ELF-1 (cell line): ENCODE measurements at regions not wholly inside any gene's neighbourhood (a gene's known extent, or its start where the extent isn't known, plus 50 kb on each side); places are given as distances from the start of the nearest gene placed in this dataset.

Experiments
- DNase-seq: peaks from one replicate; pipeline ENCODE4 v3.0.0-alpha.2; 2016; ENCODE audit warnings: low read depth, low spot score

DNA sequence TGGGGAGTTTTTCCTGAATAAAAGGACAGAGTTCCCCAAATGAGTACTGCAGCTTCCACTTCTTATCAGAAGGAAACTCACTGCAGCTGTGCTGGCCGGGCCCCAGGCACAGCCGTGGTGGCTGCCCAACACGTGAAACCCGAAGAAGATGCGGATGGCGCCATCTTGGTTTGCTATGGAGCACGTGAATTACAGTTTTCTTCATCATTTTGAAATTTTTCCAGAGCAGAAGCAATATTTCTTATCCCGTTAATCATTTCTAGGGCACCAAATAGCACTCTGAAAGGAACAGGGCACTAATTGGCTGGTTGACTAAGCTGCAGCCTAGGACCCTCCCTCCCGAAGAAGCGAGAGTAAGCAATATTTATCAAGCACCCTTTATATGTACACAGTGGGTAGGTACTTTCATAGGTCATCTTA is 63.2 kb upstream of the EPS8L3 start:
- DNase-seq, result no peak

DNA sequence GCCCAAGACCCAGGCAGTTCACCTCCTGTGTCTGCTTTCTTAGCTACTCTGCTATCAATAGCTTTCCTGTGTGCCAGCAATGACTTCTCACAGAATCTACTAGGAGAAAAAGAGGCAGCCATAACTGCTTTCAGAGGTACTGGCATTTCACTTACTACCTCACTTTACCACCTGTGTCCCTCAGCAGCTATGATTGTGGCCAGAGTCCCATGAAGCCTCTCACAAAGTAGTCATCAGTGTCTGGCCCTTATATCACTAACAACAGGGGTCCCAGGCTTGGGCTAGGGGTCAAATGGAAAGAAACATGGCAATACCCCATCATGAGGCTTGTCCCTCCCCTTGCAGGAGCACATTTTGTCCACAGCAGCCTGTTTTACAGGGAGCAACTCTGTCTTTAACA is 62.7 kb upstream of the EPS8L3 start:
- no peak for DNase-seq

DNA sequence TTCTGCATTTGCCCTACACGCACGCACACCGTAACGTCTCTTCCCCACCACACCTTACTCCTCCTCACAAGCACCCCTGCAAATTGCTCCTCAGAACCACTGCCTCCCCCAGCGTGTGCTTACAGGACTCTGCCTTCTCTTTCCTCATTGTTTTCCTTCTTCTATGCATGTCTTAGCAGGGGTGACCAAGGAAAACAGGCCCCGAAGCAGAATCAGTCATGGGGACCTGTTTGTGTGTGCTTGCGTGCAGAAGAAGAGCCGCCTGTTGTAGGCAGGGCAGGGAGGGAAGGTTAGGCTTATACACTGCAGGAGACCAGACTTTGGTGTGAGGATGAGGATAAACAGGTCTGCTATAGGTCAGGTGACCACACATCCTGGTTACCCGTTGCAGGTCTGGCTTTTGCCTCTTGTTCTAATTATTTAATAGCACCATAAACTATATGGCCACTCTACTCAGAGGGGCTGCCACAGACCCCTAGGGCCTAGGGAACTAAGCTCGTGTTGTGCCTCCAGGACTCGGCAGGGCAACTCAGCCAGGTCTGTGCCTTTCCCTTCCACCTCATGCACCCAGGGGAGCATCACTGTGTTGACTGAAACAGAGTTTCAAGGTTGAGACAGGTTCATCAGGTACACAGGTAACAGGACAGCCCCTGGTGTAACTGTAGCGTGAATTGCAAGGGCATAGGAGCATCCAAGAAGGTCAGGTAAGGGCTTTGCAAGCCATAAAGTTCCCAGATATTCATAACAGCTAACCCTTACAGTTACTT is 60.8 kb upstream of the EPS8L3 start:
- DNase-seq, result peak; percentile 36

DNA sequence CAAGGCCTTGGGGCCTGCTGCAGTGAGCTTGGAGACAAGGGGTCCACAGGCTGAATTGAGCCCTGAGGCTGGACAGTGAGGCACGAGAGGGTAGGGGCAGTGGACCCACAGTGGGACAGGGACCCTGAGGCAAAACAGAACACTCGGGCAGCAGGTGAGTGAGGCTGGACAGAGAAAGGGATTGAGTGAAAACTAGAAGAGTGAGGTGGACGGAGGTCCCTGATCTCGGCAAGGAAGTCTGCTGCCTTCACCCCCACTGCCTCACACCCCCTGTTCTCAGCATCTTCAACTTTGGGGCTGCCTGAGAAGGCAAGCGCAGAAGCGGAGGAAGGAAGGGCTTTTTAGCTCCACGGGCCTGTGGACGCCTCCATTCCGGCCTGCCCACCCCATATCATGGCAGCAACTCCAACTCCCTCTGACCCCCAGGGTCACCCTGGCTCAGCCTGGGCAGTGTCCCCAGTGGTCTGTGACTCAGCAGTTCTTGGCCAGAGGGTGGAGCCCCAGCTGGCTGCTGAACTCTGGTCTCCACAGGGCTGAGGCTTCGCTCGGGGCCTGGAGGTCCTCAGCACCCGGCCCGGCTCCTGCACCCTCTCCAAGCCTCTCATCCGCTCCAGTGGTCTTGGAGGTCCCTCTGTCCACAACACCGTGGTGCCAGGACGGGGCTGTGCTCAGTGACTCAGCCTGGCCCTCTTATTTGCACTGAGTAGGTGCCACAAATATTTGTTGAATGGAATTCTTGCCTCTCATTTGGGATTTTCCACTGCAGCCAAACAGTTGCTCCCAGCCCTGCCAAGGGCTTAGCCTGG is 60.0 kb upstream of the EPS8L3 start:
- DNase-seq, result peak; percentile 40

DNA sequence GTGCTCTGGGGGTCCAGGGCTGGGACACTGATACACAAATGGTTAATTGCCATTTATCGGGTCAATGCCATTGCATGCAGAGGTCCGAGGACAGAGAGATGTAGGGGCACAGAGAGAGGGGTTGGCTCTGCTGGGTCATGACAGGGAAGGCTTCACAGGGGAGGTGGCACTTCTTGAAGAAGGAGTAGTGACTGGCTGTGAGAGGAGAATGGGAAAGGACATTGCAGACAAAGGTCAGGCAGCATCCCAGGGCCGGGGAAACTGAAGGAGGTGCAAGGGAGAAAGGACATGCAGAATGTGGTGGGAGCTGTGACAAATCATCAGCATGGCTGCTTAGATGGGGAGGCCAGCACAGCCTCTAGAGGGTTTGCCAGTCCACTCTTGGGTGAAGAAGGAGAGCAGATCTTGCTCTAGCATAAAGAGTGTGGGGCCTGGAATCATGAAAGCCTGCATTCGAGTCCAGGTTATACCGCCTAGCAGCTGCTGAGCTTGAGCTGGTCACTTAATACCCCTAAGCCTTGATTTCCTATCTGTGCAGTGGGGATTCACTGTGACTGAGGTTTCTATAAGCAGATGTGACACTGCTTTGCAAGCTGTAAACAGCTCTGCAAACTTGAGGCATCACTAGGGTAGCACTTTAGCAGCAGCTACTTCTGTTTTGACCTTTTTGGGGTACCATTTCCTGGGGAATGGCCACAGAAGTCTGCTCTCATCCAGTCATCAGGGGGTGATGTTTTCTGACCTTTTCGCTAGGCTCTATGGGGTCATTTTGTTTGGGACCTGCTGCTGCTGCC is 59.2 kb upstream of the EPS8L3 start:
- no peak for DNase-seq

DNA sequence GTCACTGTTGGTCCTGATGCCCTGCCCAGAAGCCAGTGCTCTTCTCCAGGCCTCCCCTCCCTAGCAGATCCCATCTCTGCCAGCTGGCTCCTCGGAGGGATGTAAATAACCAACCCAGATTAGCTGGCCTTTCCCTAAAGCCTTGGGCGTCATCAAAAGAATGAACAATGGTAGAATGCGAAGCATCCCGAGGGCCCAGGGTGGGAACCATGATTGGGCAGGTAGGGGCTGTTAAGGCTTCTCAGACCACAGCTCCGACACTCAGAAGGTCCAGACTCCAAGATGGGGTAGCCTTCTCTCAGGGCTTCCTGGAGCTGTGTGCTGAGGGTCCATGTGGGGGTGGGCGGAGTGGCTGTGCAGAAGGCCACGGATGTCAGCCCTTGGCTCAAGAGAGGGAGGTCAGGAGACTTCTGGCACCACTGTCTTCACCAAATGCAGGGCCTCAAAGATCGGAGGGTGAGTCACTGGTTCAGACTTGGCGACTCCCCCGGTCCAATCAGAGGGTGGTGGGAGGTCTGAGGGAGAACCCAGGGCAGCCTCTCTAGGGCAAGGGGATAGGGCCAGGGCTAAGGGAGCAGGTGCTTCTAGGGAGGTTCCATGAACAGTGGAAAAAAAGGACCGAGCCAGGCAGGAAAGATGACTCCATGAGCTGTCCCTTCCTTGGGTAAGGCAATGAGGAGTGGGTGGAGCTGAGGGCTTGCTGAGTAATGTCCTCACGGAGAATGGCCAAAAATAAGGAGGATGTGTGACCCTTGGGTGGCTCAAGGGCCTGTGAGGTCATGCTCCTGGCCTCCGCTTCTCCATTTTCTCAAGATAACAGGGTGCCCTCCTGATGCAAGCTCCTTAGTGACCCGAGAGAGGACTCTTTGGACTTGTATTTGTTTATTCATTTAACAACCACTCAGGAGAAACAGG is 58.4 kb upstream of the EPS8L3 start:
- no peak for DNase-seq

DNA sequence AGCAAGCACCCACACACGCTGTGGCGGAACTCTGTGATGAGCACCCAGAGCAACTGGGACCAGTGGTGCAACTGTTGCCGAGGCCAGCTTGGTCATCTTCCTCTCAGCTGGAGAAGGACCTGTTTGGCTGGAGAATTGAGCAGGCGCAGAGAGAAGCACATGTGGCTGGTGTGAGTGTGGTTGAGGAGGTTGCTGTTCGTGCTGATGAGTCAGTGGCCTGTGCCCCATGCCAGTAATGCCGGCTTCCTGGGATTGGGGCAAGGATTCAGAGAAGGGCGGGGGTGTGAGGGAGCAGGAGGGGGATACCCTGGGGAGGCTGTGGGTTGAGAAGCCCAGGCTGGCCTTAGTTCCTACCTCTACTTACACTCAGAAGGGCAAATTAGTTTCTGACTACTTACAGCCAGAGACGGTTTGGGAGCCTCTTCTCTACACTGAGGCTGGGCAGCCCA is 57.5 kb upstream of the EPS8L3 start:
- no peak for DNase-seq

DNA sequence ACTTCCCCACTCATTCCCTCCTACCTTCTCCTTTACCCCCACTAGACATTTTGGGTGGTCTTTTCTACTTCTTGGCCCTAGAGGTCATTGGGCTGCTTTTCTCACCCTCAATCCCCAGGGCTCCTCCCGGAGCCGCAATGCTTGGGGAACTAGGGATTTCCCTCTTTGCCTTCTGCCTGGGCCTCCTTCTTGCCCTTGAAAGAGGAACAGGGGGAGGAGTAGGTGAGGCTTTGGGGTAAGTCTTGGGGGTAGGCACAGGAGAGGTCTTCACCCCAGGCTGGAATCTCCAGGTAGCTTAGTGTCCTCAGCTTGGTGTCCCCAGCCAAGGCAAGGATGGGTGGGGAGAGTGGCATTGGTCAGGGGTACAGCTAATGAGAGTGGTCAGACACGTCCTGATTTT is 56.2 kb upstream of the EPS8L3 start:
- no peak for DNase-seq

DNA sequence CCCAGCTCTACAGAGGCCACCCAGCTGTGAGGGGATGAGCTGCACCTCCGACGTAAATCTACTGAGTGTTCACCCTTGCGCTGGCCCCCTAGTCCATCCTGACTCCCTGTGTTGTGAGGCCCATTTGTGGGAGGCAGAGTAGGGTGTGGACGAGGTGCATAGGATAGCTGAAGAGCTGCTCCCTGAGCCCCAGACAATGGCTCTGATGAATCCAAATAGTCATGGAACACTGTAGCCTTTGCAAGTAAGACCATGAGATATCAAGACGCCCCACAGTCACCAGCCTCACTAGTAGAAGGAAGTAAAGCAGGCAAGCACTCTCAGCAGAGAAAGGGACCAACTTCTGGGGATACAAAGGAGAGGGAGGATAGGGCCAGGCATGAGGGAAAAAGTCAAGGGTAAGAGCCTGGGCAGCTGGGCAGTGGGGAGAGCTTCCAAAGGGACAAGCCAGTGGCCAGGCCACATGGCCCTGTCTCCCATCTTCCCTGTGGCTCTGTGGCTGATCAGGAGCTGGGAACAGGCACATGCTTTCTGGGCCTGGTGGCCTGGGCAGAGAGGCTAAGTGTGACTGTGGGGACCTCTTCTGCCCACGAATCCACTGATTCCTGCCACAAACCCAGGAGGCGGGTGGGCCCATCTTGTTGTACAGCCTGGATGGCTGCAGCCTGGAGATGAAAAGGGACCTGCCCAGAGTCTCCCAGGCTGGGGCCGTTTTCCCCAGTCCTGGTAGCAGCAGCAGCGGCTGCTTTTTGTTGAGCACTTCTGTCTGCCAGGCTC is 55.5 kb upstream of the EPS8L3 start:
- DNase-seq, result no peak

DNA sequence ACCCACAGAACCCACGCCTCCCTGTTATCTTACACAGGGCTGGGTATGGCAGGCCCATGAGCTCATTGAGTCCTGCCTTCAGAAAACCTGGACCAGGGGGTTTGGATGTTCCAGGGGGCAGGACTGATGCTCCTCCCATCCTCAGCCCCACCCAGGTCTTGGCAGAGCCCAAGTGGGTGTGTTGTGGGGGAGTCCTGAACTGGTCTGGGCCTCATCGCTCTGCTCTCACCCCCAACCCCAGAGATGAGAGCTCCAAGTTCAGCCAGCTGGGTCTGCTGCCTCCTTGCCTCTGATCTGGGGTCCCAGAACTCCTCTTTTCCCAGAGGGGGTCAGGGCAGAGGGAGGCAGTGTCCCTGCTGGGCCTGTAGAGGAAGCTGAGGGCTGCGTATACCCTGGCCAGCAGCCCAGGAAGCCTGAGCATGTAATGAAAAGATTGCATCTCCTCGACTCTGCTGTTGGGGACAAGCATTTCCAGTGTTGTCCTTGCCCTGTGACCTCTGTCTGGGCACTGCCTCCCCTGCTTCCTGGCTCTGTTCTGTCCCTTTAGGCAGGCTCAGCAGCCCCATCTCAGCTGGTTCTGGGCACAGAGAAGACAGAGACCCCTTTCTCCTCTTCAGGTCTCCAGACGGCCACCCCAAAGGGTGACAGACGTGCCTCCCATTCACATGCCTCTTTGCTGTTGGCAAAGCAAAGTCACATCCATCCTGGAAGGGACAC is 54.7 kb upstream of the EPS8L3 start:
- DNase-seq, result no peak

DNA sequence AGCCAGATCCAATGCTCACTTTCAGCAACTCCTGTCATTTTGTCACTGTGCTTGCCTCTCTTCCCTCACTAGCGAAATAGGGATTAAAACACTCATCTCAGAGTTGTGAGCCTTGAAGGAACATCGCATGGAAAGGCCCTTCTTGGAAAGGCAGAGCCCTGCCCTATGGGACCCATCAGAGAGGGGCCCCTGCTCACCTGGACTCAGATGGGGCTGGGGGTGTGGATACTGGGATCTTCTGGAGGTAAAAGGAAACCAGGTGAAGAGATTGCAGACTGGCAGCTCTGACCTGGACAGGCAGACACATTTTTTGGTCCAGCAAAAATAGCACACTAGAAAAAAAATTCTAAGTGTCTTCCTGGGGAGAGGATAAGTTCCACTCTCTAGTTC is 54.2 kb upstream of the EPS8L3 start:
- no peak for DNase-seq

DNA sequence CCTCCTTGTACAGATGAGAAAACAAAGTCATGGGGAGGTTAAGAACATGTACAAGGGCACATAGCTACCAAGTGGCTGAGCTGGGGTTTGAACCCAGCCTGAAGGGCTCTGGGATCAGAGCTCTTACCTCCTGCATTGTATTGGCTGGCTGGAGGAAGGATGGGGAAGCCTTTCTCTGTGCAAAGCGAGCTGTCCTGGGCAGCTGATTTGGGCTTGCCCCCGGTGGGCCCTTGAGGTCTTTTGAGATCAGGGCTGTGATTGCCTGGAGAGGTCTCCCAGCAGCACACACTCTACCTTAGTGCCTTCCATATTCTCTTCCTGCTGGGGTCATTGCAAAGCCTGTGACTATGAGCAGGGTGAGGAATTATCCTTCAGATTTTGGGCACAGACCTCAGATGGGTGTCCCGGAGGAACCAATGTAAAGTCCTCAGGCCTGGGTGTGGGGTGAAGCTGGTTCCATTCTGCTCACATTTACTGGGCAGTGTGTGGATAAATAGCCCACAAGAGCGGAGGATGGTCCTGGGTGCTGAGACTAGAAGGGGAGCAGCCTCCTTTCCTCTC is 53.3 kb upstream of the EPS8L3 start:
- DNase-seq, result no peak

DNA sequence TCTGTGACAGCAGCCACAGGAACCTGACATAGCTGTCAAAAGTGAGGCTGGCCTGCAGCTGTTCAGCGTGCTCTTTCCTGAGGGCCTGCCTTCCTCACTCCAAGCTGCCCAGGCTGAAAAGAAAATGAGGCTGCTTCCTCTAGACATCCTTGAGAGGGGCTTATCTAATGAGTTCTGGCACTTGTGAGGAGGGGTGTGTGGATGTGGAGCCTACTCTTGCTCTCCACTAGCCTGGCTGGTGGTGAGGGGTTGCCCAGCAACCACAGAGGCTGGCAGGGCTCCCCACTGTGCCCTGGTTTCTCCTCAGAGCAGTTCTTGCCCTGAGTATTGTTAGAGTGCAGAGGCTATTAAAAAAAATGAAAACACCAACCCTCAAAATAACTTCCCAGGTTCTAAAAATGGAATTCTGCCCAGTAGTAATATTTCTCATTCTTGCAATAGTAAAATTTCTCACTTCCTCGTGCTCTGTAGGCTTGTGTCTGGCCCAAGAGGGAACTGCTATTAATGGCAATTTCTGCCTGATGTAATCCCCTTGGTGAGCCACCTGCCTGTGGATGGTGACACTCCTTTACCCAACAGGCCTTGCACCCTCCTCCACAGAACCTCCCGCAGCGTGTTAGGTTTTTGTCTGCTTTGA is 52.6 kb upstream of the EPS8L3 start:
- no peak for DNase-seq

DNA sequence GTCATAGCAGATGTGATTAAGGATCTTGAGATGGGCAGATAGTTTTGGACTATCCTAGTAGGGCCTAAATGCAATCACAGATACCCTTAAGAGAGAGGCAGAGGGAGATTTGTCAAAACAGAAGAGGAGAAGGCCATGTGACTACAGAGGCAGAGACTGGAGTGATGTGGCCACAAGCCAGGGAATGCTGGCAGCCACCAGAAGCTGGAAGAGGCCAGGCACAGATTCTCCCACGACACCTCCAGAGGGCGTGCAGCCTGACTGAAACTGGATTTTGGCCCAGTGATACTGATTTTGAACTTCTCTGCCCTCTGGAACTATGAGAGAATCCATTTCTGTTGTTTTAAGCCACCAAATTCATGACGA is 52.1 kb upstream of the EPS8L3 start:
- DNase-seq, result no peak

DNA sequence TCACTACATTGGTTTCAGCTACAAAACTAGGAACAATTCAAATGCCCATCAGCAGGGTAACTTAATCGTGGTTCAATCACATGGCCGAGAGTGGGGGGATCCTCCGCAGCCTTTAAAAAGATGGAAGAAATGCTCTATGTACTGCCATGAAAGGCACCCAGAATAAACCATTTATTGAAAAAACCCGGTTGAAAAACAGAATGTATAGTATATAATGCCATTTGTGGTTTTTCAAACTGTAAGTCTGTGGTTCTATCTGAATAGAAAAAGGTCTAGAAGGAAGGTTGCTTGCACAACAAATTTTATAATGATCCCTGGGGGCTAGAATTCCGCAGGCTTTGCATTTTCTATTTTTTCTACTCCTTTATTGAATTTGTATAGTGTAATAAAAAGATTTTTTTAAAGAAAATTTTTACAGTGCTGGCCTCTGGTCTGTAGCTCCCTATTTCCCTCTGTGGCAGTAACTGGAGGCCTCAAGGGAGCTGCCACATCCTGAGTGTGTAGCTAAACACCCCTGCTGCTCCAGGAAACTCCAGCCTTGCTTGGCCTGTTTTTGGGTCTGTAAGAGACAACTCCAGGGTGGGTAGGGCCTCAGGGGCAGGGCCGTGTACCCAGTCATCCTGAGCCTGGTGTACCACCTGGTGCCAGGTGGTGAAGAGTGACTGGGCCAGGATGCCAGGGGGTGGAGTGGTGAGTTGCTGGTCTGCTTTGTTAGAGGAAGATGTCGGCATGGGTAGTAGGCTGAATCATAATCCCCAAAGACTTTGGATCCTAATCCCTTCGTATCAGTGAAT is 51.5 kb upstream of the EPS8L3 start:
- no peak for DNase-seq

DNA sequence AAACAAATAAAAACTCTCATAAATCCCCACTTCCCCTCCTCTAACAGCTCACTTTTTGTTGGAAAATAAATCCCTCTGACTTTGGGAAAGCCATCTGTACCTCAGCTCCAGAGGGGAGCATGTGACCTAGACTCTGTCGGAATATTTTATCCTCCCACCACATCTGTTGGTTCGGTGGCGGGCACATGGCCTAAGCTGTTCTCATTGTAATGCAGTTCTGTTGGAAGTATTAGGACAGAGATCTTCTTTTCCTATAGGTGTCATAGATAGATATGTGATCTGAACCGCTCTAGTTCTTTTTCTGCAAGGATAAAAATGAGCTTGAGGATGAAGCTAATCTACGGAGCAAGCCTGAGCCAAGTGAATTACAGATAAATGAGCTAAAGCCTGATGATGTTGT is 50.5 kb upstream of the EPS8L3 start:
- DNase-seq, result no peak
